C4-2B (cell line): ENCODE measurements at regions not wholly inside any gene's neighbourhood (a gene's known extent, or its start where the extent isn't known, plus 50 kb on each side); places are given as distances from the start of the nearest gene placed in this dataset.

Experiments
- ZFX ChIP-seq: fragments of 450-650 bp; IDR thresholded peaks from 2 replicates; pipeline ENCODE4 v1.6.1; 2017
- TF ChIP-seq, protein P1 (sequence below): fragments of 450-650 bp; conservative IDR thresholded peaks from 2 replicates; pipeline ENCODE4 v1.5.1; 2017; ENCODE audit warnings: mild to moderate bottlenecking

GRCh38 chr3:87135412-87135811 is 91.7 kb upstream of the CHMP2B start:
- TF ChIP-seq, protein P1, sequence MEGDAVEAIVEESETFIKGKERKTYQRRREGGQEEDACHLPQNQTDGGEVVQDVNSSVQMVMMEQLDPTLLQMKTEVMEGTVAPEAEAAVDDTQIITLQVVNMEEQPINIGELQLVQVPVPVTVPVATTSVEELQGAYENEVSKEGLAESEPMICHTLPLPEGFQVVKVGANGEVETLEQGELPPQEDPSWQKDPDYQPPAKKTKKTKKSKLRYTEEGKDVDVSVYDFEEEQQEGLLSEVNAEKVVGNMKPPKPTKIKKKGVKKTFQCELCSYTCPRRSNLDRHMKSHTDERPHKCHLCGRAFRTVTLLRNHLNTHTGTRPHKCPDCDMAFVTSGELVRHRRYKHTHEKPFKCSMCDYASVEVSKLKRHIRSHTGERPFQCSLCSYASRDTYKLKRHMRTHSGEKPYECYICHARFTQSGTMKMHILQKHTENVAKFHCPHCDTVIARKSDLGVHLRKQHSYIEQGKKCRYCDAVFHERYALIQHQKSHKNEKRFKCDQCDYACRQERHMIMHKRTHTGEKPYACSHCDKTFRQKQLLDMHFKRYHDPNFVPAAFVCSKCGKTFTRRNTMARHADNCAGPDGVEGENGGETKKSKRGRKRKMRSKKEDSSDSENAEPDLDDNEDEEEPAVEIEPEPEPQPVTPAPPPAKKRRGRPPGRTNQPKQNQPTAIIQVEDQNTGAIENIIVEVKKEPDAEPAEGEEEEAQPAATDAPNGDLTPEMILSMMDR: no peak
- TF ChIP-seq ZFX: no peak
